Cerebellar cortex (tissue), 1 donor: ENCODE measurements at regions not wholly inside any gene's neighbourhood (a gene's known extent, or its start where the extent isn't known, plus 50 kb on each side); places are given as distances from the start of the nearest gene placed in this dataset.
"Not testable (repeated sequence)": the region's sequence is repeated elsewhere in the genome, so short reads cannot be mapped to it uniquely, and the experiment has no call there.

Experiments
- DNase-seq: peaks from one replicate; pipeline ENCODE4 v3.0.0-alpha.2; 2015; ENCODE audit warnings: low spot score

- no peak for DNase-seq
Measured at GRCh38 chr12:75759196-75759595, 247.8 kb upstream of the KRR1 start.

DNA sequence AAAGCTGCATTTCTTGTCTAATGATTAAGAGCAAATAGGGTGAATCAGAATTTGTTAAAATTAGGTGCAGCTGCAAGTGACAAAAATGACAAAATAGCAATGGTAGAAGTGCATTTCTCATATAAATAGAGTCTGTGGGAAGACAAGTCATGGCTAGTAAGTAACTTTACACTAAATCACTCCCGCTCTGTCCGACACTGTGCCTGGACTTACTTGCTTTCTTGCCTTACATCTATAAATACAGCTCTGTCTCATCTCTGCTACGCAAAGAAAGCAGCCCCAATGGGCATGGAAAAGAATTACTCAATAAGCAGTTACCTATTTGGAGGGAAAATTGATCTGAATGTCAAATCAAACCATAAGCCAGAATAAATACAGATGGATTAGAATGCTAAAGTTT is 245.4 kb upstream of the KRR1 start:
- DNase-seq, result no peak

DNA sequence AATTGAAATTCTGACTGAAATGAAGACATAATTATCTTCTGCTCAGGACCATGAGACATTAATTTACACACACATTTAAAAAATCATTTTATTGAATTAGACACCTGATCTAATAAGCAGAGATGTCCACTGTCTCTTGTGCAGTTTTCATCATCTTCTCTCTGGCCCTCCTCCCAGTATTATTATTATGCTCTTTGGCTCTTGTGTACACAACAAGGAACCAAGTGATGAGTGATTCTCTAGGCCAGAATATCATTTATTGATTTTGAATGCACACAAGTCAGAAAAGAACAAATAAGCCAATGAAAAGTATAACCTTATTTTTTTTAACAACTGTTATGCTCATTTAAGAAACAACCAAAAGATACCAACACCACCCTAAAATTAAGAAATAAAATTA is 244.7 kb upstream of the KRR1 start:
- no peak for DNase-seq

GRCh38 chr12:75754698-75755097 is 243.3 kb upstream of the KRR1 start:
- DNase-seq, result no peak

GRCh38 chr12:75754141-75754540 is 242.7 kb upstream of the KRR1 start:
- no peak for DNase-seq

- DNase-seq, result no peak
Measured at GRCh38 chr12:75751769-75752471, 240.5 kb upstream of the KRR1 start.

- no peak for DNase-seq
Measured at GRCh38 chr12:75750716-75751306, 239.4 kb upstream of the KRR1 start.

DNA sequence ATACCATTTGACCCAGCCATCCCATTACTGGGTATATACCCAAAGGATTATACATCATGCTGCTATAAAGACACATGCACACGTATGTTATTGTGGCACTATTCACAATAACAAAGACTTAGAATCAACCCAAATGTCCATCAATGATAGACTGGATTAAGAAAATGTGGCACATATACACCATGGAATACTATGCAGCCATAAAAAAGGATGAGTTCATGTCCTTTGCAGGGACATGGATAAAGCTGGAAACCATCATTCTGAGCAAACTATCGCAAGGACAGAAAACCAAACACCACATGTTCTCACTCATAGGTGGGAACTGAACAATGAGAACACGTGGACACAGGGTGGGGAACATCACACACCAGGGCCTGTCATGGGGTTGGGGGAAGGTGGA is 237.6 kb upstream of the KRR1 start:
- not testable (repeated sequence) for DNase-seq

GRCh38 chr12:75748136-75748535 is 236.7 kb upstream of the KRR1 start:
- no peak for DNase-seq

DNA sequence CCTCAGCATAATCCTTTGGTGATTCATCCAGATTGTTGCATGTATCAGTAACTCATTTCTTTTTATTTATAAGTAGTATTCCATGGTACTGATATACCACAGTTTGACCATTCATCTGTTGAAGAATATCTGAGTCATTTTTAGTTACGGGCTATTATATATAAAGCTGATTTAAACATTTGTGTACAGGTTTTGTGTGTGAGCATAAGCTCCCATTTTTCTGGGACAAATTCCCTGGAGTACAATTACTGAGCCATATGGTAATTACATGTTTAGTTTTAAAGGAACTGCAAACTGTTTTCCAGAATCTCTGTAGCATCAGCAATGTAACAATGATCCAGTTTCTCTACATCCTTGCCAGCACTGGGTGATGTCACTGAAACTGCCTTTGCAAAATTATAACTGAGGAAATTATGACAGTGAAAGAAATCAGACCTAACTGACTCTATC is 236.2 kb upstream of the KRR1 start:
- DNase-seq, result no peak

DNA sequence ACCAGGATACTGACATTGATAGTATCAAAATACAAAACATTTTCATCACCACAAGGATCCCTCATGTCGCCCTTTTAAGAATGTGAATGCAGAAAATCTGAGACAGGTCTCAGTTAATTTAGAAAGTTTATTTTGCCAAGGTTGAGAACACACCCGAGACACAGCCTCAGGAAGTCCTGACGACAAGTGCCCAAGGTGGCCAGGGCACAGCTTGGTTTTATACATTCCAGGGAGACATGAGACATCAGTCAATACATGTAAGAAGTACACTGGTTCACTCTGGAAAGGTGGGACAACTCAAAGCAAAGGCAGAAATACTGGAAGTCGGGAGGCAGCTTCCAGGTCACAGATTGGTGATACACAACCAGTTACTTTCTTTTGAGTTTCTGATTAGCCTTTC is 235.2 kb upstream of the KRR1 start:
- no peak for DNase-seq

DNA sequence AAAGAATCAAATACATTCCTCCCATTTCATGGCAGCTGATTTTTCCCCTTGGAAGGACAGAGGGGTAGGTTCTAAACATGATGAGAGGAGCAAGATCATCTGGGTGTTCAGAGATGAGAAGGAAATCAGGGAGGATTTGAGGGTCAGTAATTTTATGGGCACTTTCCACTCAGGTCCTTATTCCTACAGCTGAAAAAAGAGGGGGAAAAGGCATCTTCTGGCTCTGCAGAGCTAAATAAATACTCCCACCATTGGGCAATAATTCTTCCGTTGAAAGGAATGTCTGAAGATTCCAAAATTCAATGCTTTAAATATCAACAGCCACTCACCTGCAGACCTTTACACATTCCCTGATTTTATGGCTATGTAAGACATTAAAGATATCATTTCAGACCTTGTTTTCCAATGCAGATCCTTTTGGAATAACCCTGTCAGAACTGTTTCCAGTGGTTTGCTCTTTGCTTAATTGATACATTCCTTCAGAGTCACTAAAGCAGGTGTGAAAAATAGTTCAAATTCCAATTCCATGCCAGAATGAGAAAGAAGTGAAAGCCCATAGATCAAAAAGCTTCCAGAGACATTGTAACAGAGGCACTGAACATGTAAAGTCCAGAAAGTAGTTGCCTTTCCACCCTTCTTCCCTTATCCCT is 233.3 kb upstream of the KRR1 start:
- no peak for DNase-seq

DNA sequence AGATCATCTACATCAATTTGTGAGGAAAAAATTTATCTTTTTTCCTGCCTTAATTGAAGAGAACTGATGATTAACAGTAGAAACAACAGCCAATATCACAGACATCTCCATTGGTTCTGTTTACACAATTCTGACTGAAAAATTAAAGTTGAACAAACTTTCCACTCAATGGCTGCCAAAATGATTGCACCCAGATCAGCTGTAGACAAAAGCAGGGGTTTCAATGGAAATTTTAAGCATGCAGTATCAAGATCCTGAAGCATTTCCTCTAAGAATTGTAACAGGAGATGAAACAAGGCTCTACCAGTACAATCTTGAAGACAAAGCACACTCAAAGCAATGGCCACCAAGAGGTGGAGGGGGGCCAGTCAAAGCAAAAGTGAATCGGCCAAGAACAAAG is 231.6 kb upstream of the KRR1 start:
- DNase-seq, result no peak

- no peak for DNase-seq
Measured at GRCh38 chr12:75742048-75742447, 230.6 kb upstream of the KRR1 start.

- DNase-seq, result no peak
Measured at GRCh38 chr12:75739912-75740311, 228.5 kb upstream of the KRR1 start.

DNA sequence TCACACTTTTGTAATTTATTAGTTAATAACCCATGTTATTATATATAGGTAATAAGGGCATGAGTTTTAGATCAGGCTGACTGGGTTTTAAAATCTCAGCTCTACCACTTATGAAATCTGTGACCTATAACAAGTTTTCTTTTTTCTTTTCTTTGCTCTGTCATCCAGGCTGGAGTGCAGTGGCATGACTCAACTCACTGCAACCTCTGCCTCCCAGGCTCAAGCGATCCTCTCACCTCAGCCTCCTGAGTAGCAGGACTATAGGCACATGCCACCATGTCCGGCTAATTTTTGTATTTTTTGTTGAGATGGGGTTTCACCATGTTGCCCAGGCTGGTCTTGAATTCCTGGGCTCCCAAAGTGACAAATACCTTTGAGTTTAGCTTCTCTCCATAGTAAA is 227.7 kb upstream of the KRR1 start:
- DNase-seq, result not testable (repeated sequence)

- no peak for DNase-seq
Measured at GRCh38 chr12:75738486-75738885, 227.1 kb upstream of the KRR1 start.

- peak; percentile 75 for DNase-seq
Measured at GRCh38 chr12:75735853-75736252, 224.4 kb upstream of the KRR1 start.

- DNase-seq, result no peak
Measured at GRCh38 chr12:75728826-75729225, 217.4 kb upstream of the KRR1 start.

DNA sequence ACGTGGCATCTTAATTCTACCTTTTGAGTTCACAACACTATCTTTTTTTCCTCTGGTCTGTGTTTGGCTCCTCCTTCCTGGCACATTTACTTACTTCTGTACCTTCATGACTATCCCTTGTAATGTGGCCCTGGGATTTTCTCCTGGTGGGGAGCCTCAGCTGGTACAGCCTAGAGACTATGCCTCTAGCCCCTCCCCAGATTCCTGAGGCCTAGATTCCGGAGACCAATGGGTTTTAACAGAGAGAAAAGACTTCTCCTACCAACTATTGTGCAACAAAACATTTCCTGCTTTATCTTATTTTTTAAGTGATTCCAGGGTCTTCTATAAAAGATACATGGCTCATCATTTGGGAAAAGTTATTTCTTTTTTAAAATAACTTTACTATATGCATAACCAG is 216.2 kb upstream of the KRR1 start:
- DNase-seq, result no peak

DNA sequence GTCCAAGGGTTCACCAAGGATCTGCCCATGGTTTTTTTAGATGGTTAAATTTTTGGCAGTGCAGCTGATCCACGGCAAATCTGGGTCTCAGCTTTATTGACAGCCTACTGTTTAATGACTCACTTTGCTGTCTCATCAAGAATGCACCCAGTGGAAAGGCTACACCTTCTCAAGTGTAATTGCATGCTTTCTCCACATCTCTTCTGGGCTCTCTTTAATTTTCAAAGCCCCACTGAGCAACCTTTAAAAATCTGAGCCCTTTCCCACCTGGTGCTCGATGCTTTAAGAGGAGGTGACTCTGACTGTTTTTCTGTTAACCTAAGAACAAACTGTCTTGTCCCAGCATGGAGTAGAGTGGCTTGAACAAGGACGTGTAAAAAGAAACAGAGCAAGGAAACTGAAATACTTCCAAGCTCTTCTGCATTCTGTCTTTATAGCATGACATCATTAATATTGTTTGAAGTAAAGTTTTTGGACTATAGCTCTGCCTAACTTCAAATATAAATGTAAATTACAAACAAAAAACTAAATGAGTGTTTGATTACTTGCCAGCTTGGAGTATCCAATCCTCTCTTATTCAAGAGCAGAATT is 214.2 kb upstream of the KRR1 start:
- DNase-seq, result peak; percentile 52

- peak; percentile 97 for DNase-seq
Measured at GRCh38 chr12:75724928-75725312, 213.5 kb upstream of the KRR1 start.

GRCh38 chr12:75724307-75724927 is 213.0 kb upstream of the KRR1 start:
- DNase-seq, result no peak
